Thymus (tissue), 11 donors: ENCODE measurements at regions not wholly inside any gene's neighbourhood (a gene's known extent, or its start where the extent isn't known, plus 50 kb on each side); places are given as distances from the start of the nearest gene placed in this dataset.

Experiments
- DNase-seq, 9 donors: peaks; one replicate each; pipeline ENCODE4 v3.0.0-alpha.2; 2013; ENCODE audit warnings: low spot score in 9 of 9, low read depth in 6 of 9, missing footprints in 1 of 9
- H3K27ac ChIP-seq, 2 donors: one replicate each; pipeline ENCODE4 v1.5.1; 2013; ENCODE audit warnings: control low read depth in 1 of 2, low read depth in 1 of 2, low read length in 1 of 2, mild to moderate bottlenecking in 1 of 2, moderate library complexity in 1 of 2
- H3K27me3 ChIP-seq, 2 donors: one replicate each; pipeline ENCODE4 v1.5.1; 2013; ENCODE audit warnings: low read length in 1 of 2; ENCODE audit not compliant: control insufficient read depth in 2 of 2, insufficient read depth in 1 of 2
- H3K36me3 ChIP-seq, 2 donors: one replicate each; pipeline ENCODE4 v1.5.1; 2013; ENCODE audit warnings: low read length in 1 of 2, mild to moderate bottlenecking in 1 of 2, moderate library complexity in 1 of 2; ENCODE audit not compliant: control insufficient read depth in 2 of 2, insufficient read depth in 2 of 2
- H3K4me1 ChIP-seq, 2 donors: one replicate each; pipeline ENCODE4 v1.5.1; 2013; ENCODE audit warnings: low read length in 2 of 2; ENCODE audit not compliant: control insufficient read depth in 2 of 2, insufficient read depth in 2 of 2
- H3K4me3 ChIP-seq, 2 donors: one replicate each; pipeline ENCODE4 v1.5.1; 2013; ENCODE audit warnings: low read length in 2 of 2, control low read depth in 1 of 2, mild to moderate bottlenecking in 1 of 2
- H3K9me3 ChIP-seq, 2 donors: one replicate each; pipeline ENCODE4 v1.5.1; 2013; ENCODE audit warnings: low read length in 1 of 2, mild to moderate bottlenecking in 1 of 2; ENCODE audit not compliant: control insufficient read depth in 2 of 2, insufficient read depth in 1 of 2
- WGBS: extraction: QIAGEN DNeasy Blood & Tissue Kit; methylation state at CpG from one replicate; pipeline ENCODE4 v1.1.7; 2013; 5-methylcytosine and 5-hydroxymethylcytosine counted together
- donor health status: healthy.

- no peaks in the 10 kb centered on the region for H3K4me1 ChIP-seq
- no peaks in the 10 kb centered on the region for H3K36me3 ChIP-seq
- no peak overlapping the region for H3K4me3 ChIP-seq
- no peaks in the 10 kb centered on the region for H3K27me3 ChIP-seq
- no peak for DNase-seq
- 96% methylated on average over 33 of the region's 33 CpGs for WGBS
- no peak overlapping the region for H3K27ac ChIP-seq
- peaks cover 0 to 5% of the 10 kb centered on the region in 2 donors for H3K9me3 ChIP-seq
These were observed 202.4 kb upstream of the PDGFD start for GRCh38 chr11:104366321-104366734.

GRCh38 chr11:104365676-104366075 lies 201.7 kb upstream of the PDGFD start:
- no peaks in the 10 kb centered on the region for H3K36me3 ChIP-seq
- no peak overlapping the region for H3K4me3 ChIP-seq

GRCh38 chr11:104361975-104362374 lies 198.0 kb upstream of the PDGFD start:
- H3K27ac ChIP-seq, result no peak overlapping the region
- no peak for DNase-seq
- H3K4me1 ChIP-seq, result no peaks in the 10 kb centered on the region
- peaks cover 0 to 5% of the 10 kb centered on the region in 2 donors for H3K9me3 ChIP-seq
- 88% methylated on average over 1 of the region's 1 CpG for WGBS
- no peak overlapping the region for H3K4me3 ChIP-seq
- H3K27me3 ChIP-seq, result no peaks in the 10 kb centered on the region
- no peaks in the 10 kb centered on the region for H3K36me3 ChIP-seq

More at GRCh38 chr11:104365676-104366075, 201.7 kb upstream of the PDGFD start:
- H3K27me3 ChIP-seq, result no peaks in the 10 kb centered on the region
- H3K4me1 ChIP-seq, result no peaks in the 10 kb centered on the region
- H3K9me3 ChIP-seq, result peaks cover 0 to 5% of the 10 kb centered on the region in 2 donors
- no peak overlapping the region for H3K27ac ChIP-seq
- 92% methylated on average over 6 of the region's 6 CpGs for WGBS
- DNase-seq, result no peak

- no peak overlapping the region for H3K27ac ChIP-seq
- H3K4me3 ChIP-seq, result no peak overlapping the region
- no peaks in the 10 kb centered on the region for H3K9me3 ChIP-seq
- H3K27me3 ChIP-seq, result no peaks in the 10 kb centered on the region
- no peaks in the 10 kb centered on the region for H3K36me3 ChIP-seq
- 96% methylated on average over 4 of the region's 4 CpGs for WGBS
- no peaks in the 10 kb centered on the region for H3K4me1 ChIP-seq
- no peak for DNase-seq
These were observed 188.1 kb upstream of the PDGFD start for GRCh38 chr11:104352036-104352435.

GRCh38 chr11:104343578-104343977 lies 179.6 kb upstream of the PDGFD start:
- WGBS, result 97% methylated on average over 1 of the region's 1 CpG
- H3K9me3 ChIP-seq, result no peaks in the 10 kb centered on the region
- no peak overlapping the region for H3K4me3 ChIP-seq
- no peaks in the 10 kb centered on the region for H3K27me3 ChIP-seq
- H3K4me1 ChIP-seq, result no peaks in the 10 kb centered on the region
- H3K36me3 ChIP-seq, result no peaks in the 10 kb centered on the region
- no peak for DNase-seq
- no peak overlapping the region for H3K27ac ChIP-seq

GRCh38 chr11:104340590-104340989 lies 176.6 kb upstream of the PDGFD start:
- H3K36me3 ChIP-seq, result no peaks in the 10 kb centered on the region
- DNase-seq, result no peak
- H3K4me3 ChIP-seq, result no peak overlapping the region
- H3K27me3 ChIP-seq, result no peaks in the 10 kb centered on the region
- H3K4me1 ChIP-seq, result no peaks in the 10 kb centered on the region
- no peak overlapping the region for H3K27ac ChIP-seq
- no peaks in the 10 kb centered on the region for H3K9me3 ChIP-seq
- 90% methylated on average over 2 of the region's 2 CpGs for WGBS

DNA sequence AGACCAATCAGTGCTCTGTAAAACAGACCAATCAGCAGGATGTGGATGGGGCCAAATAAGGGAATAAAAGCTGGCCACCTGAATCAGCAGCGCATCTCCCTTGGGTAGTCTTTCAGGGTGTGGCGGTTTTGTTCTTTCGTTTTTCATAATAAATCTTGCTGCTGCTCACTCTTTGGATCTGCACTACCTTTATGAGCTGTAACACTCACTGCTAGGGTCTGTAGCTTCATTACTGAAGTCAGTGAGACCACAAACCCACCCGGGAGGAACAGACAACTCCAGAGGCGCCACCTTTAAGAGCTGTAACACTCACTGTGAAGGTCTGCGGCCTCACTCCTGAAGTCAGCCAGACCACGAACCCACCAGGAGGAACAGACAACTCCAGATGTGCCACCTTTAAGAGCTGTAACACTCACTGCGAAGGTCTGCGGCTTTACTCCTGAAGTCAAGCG lies 175.5 kb upstream of the PDGFD start:
- 87% methylated on average over 10 of the region's 10 CpGs for WGBS
- no peaks in the 10 kb centered on the region for H3K36me3 ChIP-seq
- no peak overlapping the region for H3K27ac ChIP-seq
- no peaks in the 10 kb centered on the region for H3K27me3 ChIP-seq
- peak in 3 of 9 donors; percentile 8 to 50 (median 10) for DNase-seq
- no peaks in the 10 kb centered on the region for H3K9me3 ChIP-seq
- H3K4me3 ChIP-seq, result no peak overlapping the region
- no peaks in the 10 kb centered on the region for H3K4me1 ChIP-seq

DNA sequence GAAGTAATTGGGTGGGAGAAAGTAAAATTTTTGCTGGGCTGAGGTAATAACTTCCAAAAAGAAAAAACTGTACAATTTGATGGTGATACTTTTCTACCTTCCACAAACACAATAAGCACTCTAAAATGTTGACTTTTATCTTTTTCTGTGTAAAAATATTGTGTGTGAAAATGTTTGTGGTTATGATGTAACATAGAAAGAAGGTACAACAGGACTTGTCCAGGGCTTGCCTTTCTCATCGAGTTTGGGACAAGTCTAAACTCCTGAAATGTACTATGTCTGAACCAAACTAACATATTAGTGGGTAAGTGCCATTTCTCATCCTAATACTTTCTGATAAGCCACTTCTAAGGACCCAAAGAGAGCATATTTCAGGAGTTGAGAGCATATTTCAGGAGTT lies 174.2 kb upstream of the PDGFD start:
- no peak overlapping the region for H3K27ac ChIP-seq
- H3K4me1 ChIP-seq, result no peaks in the 10 kb centered on the region
- DNase-seq, result no peak
- no peak overlapping the region for H3K4me3 ChIP-seq
- 90% methylated on average over 1 of the region's 1 CpG for WGBS
- no peaks in the 10 kb centered on the region for H3K36me3 ChIP-seq
- H3K27me3 ChIP-seq, result no peaks in the 10 kb centered on the region
- H3K9me3 ChIP-seq, result no peaks in the 10 kb centered on the region

DNA sequence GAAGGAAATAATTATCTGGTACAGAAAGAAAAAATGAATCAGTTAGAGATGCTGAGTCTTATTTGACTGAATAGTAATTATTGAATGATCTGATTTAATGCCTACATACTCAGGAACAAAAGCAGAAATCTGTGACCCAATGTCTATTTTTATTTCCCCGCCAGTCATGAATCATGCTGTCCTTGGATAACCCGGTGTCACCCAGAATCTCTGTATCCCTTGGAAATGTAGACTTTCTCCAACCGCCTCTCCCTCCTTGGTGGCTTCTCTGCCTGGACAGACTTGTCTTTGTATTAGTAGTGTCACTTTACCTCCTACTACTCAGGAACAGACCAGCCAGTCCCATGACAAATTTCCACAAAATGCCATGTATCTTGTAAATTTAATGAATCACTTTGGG lies 173.3 kb upstream of the PDGFD start:
- no peak overlapping the region for H3K4me3 ChIP-seq
- DNase-seq, result no peak
- no peaks in the 10 kb centered on the region for H3K27me3 ChIP-seq
- no peak overlapping the region for H3K27ac ChIP-seq
- H3K36me3 ChIP-seq, result no peaks in the 10 kb centered on the region
- H3K4me1 ChIP-seq, result no peaks in the 10 kb centered on the region
- 97% methylated on average over 3 of the region's 3 CpGs for WGBS
- H3K9me3 ChIP-seq, result no peaks in the 10 kb centered on the region

DNA sequence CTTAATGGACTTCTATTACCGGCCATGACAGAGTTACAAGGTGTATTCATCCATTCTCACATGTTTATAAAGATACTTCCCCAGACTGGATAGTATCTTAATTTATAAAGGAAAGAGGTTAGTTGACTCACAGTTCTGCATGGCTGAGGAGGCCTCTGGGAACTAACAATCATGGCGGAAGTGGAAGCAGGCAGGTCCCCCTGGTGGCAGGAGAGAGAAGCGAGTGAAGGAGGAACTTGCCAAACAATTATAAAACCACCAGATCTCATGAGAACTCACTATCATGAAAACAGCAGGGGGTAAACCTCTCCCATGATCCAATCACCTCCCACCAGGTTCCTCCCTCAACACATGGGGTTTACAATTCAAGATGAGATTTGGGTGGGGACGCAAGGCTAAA lies 170.0 kb upstream of the PDGFD start:
- 97% methylated on average over 4 of the region's 4 CpGs for WGBS
- Histone ChIP-seq H3K36me3 (no peaks in the 10 kb centered on the region), H3K27ac (no peak overlapping the region), H3K27me3 (no peaks in the 10 kb centered on the region), H3K4me3 (no peak overlapping the region), H3K9me3 (no peaks in the 10 kb centered on the region), H3K4me1 (no peaks in the 10 kb centered on the region)
- DNase-seq, result no peak
